GM12891 (cell line): ENCODE measurements at regions not wholly inside any gene's neighbourhood (a gene's known extent, or its start where the extent isn't known, plus 50 kb on each side); places are given as distances from the start of the nearest gene placed in this dataset.

Experiments
- DNase-seq: peaks from one replicate; pipeline ENCODE4 v3.0.0; 2011; ENCODE audit warnings: low spot score; ENCODE audit not compliant: insufficient read length
- FAIRE-seq: peaks from 2 replicates; lab custom pipeline; 2011; peaks lifted over from hg19 to GRCh38; lab: Jason Lieb, UNC
- PAX5 ChIP-seq: IDR thresholded peaks from 2 replicates; pipeline ENCODE4 v1.6.1; 2011; ENCODE audit warnings: low read length, moderate library complexity, mild to moderate bottlenecking; ENCODE audit not compliant: insufficient read depth, severe bottlenecking
- POLR2A ChIP-seq: IDR thresholded peaks from 2 replicates; pipeline ENCODE4 v1.6.1; 2011; ENCODE audit warnings: low read depth, low read length, control low read depth
- POLR2AphosphoS5 ChIP-seq: IDR thresholded peaks from 2 replicates; pipeline ENCODE4 v1.6.1; 2011; ENCODE audit warnings: low read depth, low read length, control low read depth
- POU2F2 ChIP-seq: IDR thresholded peaks from 2 replicates; pipeline ENCODE4 v1.6.1; 2011; ENCODE audit warnings: low read depth, mild to moderate bottlenecking, control low read depth, low read length, moderate library complexity
- SPI1 ChIP-seq: IDR thresholded peaks from 2 replicates; pipeline ENCODE4 v1.6.1; 2011; ENCODE audit warnings: low read depth, low read length, control low read depth
- TAF1 ChIP-seq: IDR thresholded peaks from 2 replicates; pipeline ENCODE4 v1.6.1; 2011; ENCODE audit warnings: low read depth, low read length, control low read depth

- FAIRE-seq (no peak), DNase-seq (no peak)
- TF ChIP-seq POLR2A (no peak), POLR2AphosphoS5 (no peak), POU2F2 (no peak), TAF1 (no peak), SPI1 (no peak), PAX5 (no peak)
Measured at GRCh38 chr2:237194081-237194480, 108.4 kb downstream of the COPS8 start.

- FAIRE-seq (no peak), DNase-seq (no peak)
- TF ChIP-seq PAX5 (no peak), TAF1 (no peak), POU2F2 (no peak), SPI1 (no peak), POLR2A (no peak), POLR2AphosphoS5 (no peak)
Measured at GRCh38 chr2:237194906-237195305, 109.2 kb downstream of the COPS8 start.

GRCh38 chr2:237195396-237196120 lies 109.9 kb downstream of the COPS8 start:
- TF ChIP-seq POLR2A: no peak
- no peak for TF ChIP-seq PAX5
- TF ChIP-seq POU2F2: no peak
- no peak for TF ChIP-seq POLR2AphosphoS5
- no peak for TF ChIP-seq TAF1
- TF ChIP-seq SPI1: no peak
- FAIRE-seq (no peak), DNase-seq (no peak)

DNA sequence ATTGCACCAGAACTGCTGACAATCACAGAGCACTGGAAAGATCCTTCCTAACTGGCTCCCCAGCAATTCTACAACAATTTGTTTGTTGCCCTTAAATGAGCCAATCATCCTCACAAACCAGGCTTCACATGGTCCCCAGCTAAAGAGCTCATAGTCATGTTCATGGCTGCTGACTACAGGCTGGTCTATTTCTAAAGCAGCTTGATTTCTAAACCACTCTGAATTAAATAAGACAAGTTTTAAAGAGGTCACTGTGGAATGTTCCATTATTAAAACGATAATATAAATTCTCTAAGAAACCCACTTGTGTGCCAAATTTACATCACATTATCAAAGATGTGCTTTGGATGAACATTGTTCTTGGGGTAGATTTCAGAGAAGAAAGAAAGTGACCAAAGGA lies 110.7 kb downstream of the COPS8 start:
- DNase-seq (no peak), FAIRE-seq (no peak)
- TF ChIP-seq POLR2AphosphoS5: no peak
- TF ChIP-seq POLR2A: no peak
- no peak for TF ChIP-seq TAF1
- no peak for TF ChIP-seq SPI1
- TF ChIP-seq POU2F2: no peak
- TF ChIP-seq PAX5: no peak

GRCh38 chr2:237196866-237197618 lies 111.4 kb downstream of the COPS8 start:
- no peak for DNase-seq
- TF ChIP-seq TAF1: no peak
- no peak for TF ChIP-seq PAX5
- no peak for TF ChIP-seq POLR2A
- TF ChIP-seq SPI1: no peak
- TF ChIP-seq POLR2AphosphoS5: no peak
- no peak for TF ChIP-seq POU2F2
- FAIRE-seq: no peak

DNA sequence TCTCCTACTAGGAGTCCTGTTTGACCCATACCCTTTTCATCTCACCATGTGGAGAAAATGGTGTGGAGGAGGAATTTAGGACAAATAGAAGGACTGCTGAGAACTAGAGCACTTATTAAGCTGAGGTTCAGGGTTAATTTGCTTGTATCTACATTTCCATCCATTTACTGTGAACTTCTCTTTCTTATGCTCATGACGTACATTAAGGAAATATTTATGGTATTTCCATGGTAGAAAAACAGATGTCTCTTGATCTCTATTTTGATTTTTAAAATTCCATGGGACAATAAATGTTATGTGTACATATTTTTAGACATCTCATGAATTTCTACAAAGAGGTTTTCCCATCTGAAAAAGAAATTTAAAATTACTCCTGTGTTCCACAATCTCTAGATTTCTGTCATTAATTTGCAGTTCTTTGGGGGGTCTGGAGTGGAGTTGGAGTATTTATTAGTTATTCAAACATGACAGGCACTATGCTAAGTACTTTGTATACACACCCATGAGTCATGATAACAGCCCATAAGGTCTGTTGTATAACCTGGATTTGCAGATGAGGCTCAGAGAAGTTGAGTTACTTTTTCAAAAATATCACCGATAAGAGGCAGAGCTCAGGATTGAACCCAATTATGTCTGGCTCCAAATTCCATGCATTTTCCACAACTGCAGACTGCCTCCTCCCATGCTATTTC lies 112.6 kb downstream of the COPS8 start:
- FAIRE-seq (no peak), DNase-seq (no peak)
- no peak for TF ChIP-seq POLR2AphosphoS5
- no peak for TF ChIP-seq TAF1
- no peak for TF ChIP-seq PAX5
- no peak for TF ChIP-seq POU2F2
- TF ChIP-seq POLR2A: no peak
- TF ChIP-seq SPI1: no peak

GRCh38 chr2:237199082-237199481 lies 113.4 kb downstream of the COPS8 start:
- no peak for TF ChIP-seq POLR2A
- no peak for TF ChIP-seq POLR2AphosphoS5
- no peak for TF ChIP-seq PAX5
- no peak for TF ChIP-seq SPI1
- TF ChIP-seq POU2F2: no peak
- no peak for TF ChIP-seq TAF1
- no peak for DNase-seq
- no peak for FAIRE-seq

GRCh38 chr2:237199577-237199976 lies 113.9 kb downstream of the COPS8 start:
- FAIRE-seq (no peak), DNase-seq (no peak)
- TF ChIP-seq POLR2AphosphoS5: no peak

GRCh38 chr2:237200462-237200861 lies 114.8 kb downstream of the COPS8 start:
- TF ChIP-seq POLR2A (no peak), TAF1 (no peak), SPI1 (no peak), POU2F2 (no peak), POLR2AphosphoS5 (no peak), PAX5 (no peak)
- FAIRE-seq: no peak

DNA sequence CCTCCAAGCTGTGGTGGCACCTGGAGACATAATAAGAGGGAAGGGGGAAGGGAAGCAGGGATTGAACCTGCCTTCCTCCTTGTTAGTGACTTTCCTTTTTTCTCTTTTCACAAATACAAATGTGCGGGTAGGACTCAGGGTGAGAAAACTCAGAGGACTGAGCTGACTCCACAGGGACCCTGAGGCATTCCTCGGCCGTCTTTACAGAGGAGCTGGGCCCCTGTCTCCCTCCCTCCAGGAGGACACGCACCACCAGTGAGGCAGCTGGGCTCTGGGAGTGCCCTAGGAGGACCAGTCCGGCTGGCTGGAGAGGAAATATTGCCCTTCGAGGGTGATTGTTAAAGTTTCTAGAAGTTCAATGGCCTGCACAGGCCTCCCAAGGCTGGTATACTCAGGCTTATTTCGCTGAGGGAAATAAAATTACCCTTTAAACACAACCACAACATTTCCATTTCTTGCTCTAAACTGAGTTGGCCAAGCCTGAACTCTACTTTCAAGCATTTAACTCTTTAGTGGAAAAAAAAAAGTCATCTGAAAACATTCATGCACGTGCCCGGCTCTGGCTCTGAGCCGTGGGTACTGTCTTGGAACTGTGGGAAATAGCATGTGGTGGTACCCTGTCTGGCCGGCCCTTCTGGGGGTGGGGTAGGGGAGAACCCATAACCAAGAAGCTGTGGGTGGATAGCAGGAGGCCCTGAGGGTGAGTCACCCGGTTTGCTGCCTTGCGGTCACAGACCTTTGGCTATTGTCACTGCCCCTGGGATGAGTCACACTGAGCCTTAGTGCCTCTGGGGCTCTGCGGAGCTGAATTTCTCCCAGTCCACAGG lies 116.0 kb downstream of the COPS8 start:
- TF ChIP-seq PAX5 (no peak), POU2F2 (no peak), TAF1 (no peak), SPI1 (no peak), POLR2AphosphoS5 (no peak), POLR2A (no peak)
- FAIRE-seq (no peak), DNase-seq (no peak)

More at GRCh38 chr2:237200462-237200861, 114.8 kb downstream of the COPS8 start:
- DNase-seq: no peak
